ENCODE measurements at regions not wholly inside any gene's neighbourhood (a gene's known extent, or its start where the extent isn't known, plus 50 kb on each side); places are given as distances from the start of the nearest gene placed in this dataset.

GRCh38 chr20:19022791-19023448 is 189.5 kb upstream of the SLC24A3 start:
- Mint-ChIP-seq H3K27me3 (ENCODE audit: insufficient read depth, low read depth) (no peaks in the 10 kb centered on the region), H3K4me3 (no peak overlapping the region), H3K36me3 (no peaks in the 10 kb centered on the region), H3K27ac (no peak overlapping the region), H3K9me3 (no peaks in the 10 kb centered on the region), H3K4me1 (no peaks in the 10 kb centered on the region)
- H3K36me3 ChIP-seq: no peaks in the 10 kb centered on the region
- no peaks in the 10 kb centered on the region for H4K20me1 ChIP-seq (ENCODE audit: low read depth)
- DNase-seq (ENCODE audit: low spot score): no peak
- H3K27me3 ChIP-seq: no peaks in the 10 kb centered on the region
- no peak overlapping the region for H3K27ac ChIP-seq
- no peak overlapping the region for H3K4me3 ChIP-seq
- no peaks in the 10 kb centered on the region for H3K9me3 ChIP-seq (ENCODE audit: low read depth)
- H3K9ac ChIP-seq: no peak overlapping the region
- no peak overlapping the region for H3K4me2 ChIP-seq
- no peak overlapping the region for H2AFZ ChIP-seq (replicated peaks)
- no peaks in the 10 kb centered on the region for H3F3A ChIP-seq (ENCODE audit: low read depth)
- no peaks in the 10 kb centered on the region for H3K4me1 ChIP-seq
- H3K79me2 ChIP-seq (ENCODE audit: low read depth): no peaks in the 10 kb centered on the region
- TF ChIP-seq EZH2 (IDR thresholded peaks at IDR 0.05): no peak
- TF ChIP-seq, protein P1, sequence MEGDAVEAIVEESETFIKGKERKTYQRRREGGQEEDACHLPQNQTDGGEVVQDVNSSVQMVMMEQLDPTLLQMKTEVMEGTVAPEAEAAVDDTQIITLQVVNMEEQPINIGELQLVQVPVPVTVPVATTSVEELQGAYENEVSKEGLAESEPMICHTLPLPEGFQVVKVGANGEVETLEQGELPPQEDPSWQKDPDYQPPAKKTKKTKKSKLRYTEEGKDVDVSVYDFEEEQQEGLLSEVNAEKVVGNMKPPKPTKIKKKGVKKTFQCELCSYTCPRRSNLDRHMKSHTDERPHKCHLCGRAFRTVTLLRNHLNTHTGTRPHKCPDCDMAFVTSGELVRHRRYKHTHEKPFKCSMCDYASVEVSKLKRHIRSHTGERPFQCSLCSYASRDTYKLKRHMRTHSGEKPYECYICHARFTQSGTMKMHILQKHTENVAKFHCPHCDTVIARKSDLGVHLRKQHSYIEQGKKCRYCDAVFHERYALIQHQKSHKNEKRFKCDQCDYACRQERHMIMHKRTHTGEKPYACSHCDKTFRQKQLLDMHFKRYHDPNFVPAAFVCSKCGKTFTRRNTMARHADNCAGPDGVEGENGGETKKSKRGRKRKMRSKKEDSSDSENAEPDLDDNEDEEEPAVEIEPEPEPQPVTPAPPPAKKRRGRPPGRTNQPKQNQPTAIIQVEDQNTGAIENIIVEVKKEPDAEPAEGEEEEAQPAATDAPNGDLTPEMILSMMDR (IDR thresholded peaks at IDR 0.05): no peak
- TF ChIP-seq EZH2phosphoT487 (IDR thresholded peaks at IDR 0.05): no peak

DNA sequence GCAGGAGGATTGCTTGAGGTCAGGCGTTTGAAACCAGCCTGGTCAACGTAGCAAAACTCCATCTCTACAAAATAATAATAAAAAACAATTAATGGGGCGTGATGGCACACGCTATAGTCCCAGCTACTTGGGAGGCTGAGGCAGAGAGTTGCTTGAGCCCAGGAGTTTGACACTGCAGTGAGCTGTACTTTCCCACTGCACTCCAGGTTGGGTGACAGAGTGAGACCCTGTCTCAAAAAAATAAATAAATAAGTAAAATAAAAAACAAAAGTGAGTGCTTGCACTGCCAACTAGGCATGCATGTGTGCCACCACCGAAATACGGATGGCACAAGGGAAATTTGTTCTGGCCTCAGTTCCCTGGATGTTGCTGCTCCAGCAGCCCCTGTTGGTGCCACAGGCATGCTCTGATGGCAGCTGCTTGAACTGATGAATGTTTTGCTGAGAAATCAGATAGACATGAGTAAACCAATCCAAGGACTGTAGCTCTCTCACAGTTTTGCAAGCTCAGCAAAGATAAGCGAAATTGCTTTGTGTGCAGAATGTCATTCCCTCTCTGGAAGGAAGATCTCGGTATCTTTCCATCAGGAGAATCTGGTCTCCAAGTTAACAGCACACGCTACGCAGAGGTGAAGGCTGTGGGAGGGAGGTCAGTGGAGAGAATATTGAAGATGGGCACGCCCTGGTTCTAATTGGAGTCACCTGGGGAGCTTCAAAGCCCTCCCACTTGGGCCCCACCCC is 188.0 kb upstream of the SLC24A3 start:
- Histone ChIP-seq H3K9me3 (ENCODE audit: low read depth) (no peaks in the 10 kb centered on the region), H3K36me3 (no peaks in the 10 kb centered on the region), H3K4me2 (no peak overlapping the region), H2AFZ (replicated peaks) (no peak overlapping the region), H3K4me3 (no peak overlapping the region), H3K27me3 (no peaks in the 10 kb centered on the region), H3K27ac (no peak overlapping the region), H3K79me2 (ENCODE audit: low read depth) (no peaks in the 10 kb centered on the region), H3K4me1 (no peaks in the 10 kb centered on the region), H3K9ac (no peak overlapping the region), H3F3A (ENCODE audit: low read depth) (no peaks in the 10 kb centered on the region), H4K20me1 (ENCODE audit: low read depth) (no peaks in the 10 kb centered on the region)
- Mint-ChIP-seq H3K27ac (no peak overlapping the region), H3K9me3 (no peaks in the 10 kb centered on the region), H3K4me1 (no peaks in the 10 kb centered on the region), H3K27me3 (ENCODE audit: insufficient read depth, low read depth) (no peaks in the 10 kb centered on the region), H3K36me3 (no peaks in the 10 kb centered on the region), H3K4me3 (no peak overlapping the region)
- TF ChIP-seq EZH2phosphoT487 (IDR thresholded peaks at IDR 0.05) (no peak), EZH2 (IDR thresholded peaks at IDR 0.05) (no peak)
- TF ChIP-seq, protein P1 (IDR thresholded peaks at IDR 0.05): no peak
- no peak for DNase-seq (ENCODE audit: low spot score)

DNA sequence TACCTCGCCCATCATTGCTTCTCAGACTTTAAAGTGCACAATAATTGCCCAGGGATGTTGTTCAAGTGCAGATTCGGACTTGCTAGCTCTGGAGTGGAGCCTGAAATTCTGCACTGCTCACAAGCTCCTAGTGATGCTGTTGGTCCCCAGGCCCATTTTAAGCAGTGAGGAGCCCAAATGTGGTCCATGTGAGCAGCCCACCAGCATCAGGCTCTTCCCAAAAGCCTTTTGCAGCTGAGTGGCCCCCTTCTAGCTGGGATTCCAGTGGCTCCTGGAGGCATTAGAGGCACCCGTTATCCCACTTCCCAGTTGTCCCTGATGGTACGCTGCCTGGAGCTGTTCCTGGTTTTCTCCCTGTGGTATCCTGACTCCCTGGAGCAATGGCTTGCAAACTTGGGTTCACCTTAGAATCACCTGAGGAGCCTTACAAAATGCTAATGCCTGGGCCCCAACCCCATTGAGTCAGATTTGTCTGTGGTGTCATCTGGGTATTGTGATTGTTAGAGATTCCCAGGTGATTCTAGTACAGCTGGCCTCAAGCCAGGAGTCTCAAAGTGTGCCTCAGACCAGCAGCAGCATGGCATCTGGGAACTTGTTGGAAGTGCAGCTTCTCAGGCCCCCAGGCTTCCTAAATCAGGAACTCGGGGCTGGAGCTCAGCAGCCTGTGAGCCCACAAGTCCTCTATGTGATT is 186.9 kb upstream of the SLC24A3 start:
- Mint-ChIP-seq H3K36me3 (no peaks in the 10 kb centered on the region), H3K9me3 (no peaks in the 10 kb centered on the region), H3K27me3 (ENCODE audit: insufficient read depth, low read depth) (no peaks in the 10 kb centered on the region), H3K27ac (no peak overlapping the region), H3K4me1 (no peaks in the 10 kb centered on the region), H3K4me3 (no peak overlapping the region)
- no peak overlapping the region for H3K27ac ChIP-seq
- no peaks in the 10 kb centered on the region for H3K4me1 ChIP-seq
- H3K4me3 ChIP-seq: no peak overlapping the region
- no peaks in the 10 kb centered on the region for H3K27me3 ChIP-seq
- no peaks in the 10 kb centered on the region for H4K20me1 ChIP-seq (ENCODE audit: low read depth)
- TF ChIP-seq, protein P1 (IDR thresholded peaks at IDR 0.05): no peak
- TF ChIP-seq EZH2 (IDR thresholded peaks at IDR 0.05) (no peak), EZH2phosphoT487 (IDR thresholded peaks at IDR 0.05) (no peak)
- DNase-seq (ENCODE audit: low spot score): no peak
- H3K9ac ChIP-seq: no peak overlapping the region
- no peaks in the 10 kb centered on the region for H3K79me2 ChIP-seq (ENCODE audit: low read depth)
- no peaks in the 10 kb centered on the region for H3K9me3 ChIP-seq (ENCODE audit: low read depth)
- no peak overlapping the region for H2AFZ ChIP-seq (replicated peaks)
- no peaks in the 10 kb centered on the region for H3K36me3 ChIP-seq
- H3F3A ChIP-seq (ENCODE audit: low read depth): no peaks in the 10 kb centered on the region
- H3K4me2 ChIP-seq: no peak overlapping the region
